ENCODE measurements at regions not wholly inside any gene's neighbourhood (a gene's known extent, or its start where the extent isn't known, plus 50 kb on each side); places are given as distances from the start of the nearest gene placed in this dataset.

DNA sequence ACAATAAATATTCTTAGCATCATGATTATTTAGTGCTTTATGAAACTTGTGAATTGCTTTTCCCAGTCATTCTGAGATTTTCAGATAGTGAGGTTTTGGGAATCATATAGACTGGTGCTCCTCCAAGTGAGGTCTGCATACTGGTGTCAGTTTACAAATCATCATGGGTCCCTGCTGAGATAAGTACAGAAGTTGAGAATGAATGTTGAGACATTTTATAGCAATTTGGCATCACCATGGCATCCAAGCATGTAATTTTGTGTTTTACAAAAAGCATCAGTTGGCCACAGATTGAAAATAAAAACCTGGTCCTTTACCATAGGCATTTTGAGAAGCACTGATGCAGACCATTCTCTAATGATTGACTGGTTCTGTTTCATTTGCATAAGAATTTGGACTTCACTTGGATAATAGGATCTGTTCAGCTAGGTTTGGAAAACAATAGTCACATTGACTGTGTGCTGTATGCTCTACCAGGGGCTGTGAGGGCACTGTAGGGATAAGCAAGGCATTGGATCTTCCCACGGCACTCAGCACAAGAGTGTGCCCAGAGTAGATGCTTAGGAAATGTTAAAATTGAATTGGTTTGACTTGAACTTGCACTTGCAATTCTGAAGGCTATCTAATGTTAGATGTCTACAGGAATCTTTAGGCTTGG, 79.0 kb upstream of the JUN start:
- no peak for TF ChIP-seq POLR2A (IDR thresholded peaks at IDR 0.05)
- TF ChIP-seq, protein P1, sequence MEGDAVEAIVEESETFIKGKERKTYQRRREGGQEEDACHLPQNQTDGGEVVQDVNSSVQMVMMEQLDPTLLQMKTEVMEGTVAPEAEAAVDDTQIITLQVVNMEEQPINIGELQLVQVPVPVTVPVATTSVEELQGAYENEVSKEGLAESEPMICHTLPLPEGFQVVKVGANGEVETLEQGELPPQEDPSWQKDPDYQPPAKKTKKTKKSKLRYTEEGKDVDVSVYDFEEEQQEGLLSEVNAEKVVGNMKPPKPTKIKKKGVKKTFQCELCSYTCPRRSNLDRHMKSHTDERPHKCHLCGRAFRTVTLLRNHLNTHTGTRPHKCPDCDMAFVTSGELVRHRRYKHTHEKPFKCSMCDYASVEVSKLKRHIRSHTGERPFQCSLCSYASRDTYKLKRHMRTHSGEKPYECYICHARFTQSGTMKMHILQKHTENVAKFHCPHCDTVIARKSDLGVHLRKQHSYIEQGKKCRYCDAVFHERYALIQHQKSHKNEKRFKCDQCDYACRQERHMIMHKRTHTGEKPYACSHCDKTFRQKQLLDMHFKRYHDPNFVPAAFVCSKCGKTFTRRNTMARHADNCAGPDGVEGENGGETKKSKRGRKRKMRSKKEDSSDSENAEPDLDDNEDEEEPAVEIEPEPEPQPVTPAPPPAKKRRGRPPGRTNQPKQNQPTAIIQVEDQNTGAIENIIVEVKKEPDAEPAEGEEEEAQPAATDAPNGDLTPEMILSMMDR (IDR thresholded peaks at IDR 0.05): no peak

Data from tibial nerve (tissue), 3 donors.